ENCODE measurements at regions not wholly inside any gene's neighbourhood (a gene's known extent, or its start where the extent isn't known, plus 50 kb on each side); places are given as distances from the start of the nearest gene placed in this dataset.

- in situ Hi-C loops (cut with MboI; ENCODE audit: low pct_unique_long_range_greater_than_20kb, low sequenced_read_pairs, unreplicated experiment): no loop called here
- no peak for TF ChIP-seq CTCF (IDR thresholded peaks at IDR 0.05; ENCODE audit: extremely low read depth, insufficient read depth, missing control alignments)
Measured at GRCh38 chr1:110816945-110817344, 56.0 kb upstream of the CD53 start.

GRCh38 chr1:110811529-110811928 is 61.4 kb upstream of the CD53 start:
- TF ChIP-seq CTCF (IDR thresholded peaks at IDR 0.05; ENCODE audit: extremely low read depth, insufficient read depth, missing control alignments): no peak
- in situ Hi-C loops (cut with MboI; ENCODE audit: low pct_unique_long_range_greater_than_20kb, low sequenced_read_pairs, unreplicated experiment): no loop called here
- no peak for DNase-seq (ENCODE audit: low spot score)

More at GRCh38 chr1:110816945-110817344, 56.0 kb upstream of the CD53 start:
- no peak for DNase-seq (ENCODE audit: low spot score)

GRCh38 chr1:110800079-110800478 is 72.9 kb upstream of the CD53 start:
- in situ Hi-C loops (cut with MboI; ENCODE audit: low pct_unique_long_range_greater_than_20kb, low sequenced_read_pairs, unreplicated experiment): no loop called here
- no peak for DNase-seq (ENCODE audit: low spot score)

GRCh38 chr1:110798691-110799256 is 74.2 kb upstream of the CD53 start:
- in situ Hi-C loops (cut with MboI; ENCODE audit: low pct_unique_long_range_greater_than_20kb, low sequenced_read_pairs, unreplicated experiment): no loop called here
- no peak for DNase-seq (ENCODE audit: low spot score)
- TF ChIP-seq CTCF (IDR thresholded peaks at IDR 0.05; ENCODE audit: extremely low read depth, insufficient read depth, missing control alignments): no peak

More at GRCh38 chr1:110800079-110800478, 72.9 kb upstream of the CD53 start:
- no peak for TF ChIP-seq CTCF (IDR thresholded peaks at IDR 0.05; ENCODE audit: extremely low read depth, insufficient read depth, missing control alignments)

- TF ChIP-seq CTCF (IDR thresholded peaks at IDR 0.05; ENCODE audit: extremely low read depth, insufficient read depth, missing control alignments): no peak
- no peak for DNase-seq (ENCODE audit: low spot score)
- in situ Hi-C loops (cut with MboI; ENCODE audit: low pct_unique_long_range_greater_than_20kb, low sequenced_read_pairs, unreplicated experiment): loop anchor here (10.0 kb wide), 2 partner anchors 216 to 254 kb away; no protein-coding TSS in a partner anchor
Measured at GRCh38 chr1:110788673-110789072, 84.3 kb upstream of the CD53 start.

- in situ Hi-C loops (cut with MboI; ENCODE audit: low pct_unique_long_range_greater_than_20kb, low sequenced_read_pairs, unreplicated experiment): loop anchor here (10.0 kb wide), 2 partner anchors 217 to 253 kb away; no protein-coding TSS in a partner anchor
- no peak for DNase-seq (ENCODE audit: low spot score)
- TF ChIP-seq CTCF (IDR thresholded peaks at IDR 0.05; ENCODE audit: extremely low read depth, insufficient read depth, missing control alignments): no peak
Measured at GRCh38 chr1:110787328-110788071, 85.4 kb upstream of the CD53 start.
